ENCODE measurements at regions not wholly inside any gene's neighbourhood (a gene's known extent, or its start where the extent isn't known, plus 50 kb on each side); places are given as distances from the start of the nearest gene placed in this dataset.
"Not testable (repeated sequence)": the region's sequence is repeated elsewhere in the genome, so short reads cannot be mapped to it uniquely, and the experiment has no call there.

DNA sequence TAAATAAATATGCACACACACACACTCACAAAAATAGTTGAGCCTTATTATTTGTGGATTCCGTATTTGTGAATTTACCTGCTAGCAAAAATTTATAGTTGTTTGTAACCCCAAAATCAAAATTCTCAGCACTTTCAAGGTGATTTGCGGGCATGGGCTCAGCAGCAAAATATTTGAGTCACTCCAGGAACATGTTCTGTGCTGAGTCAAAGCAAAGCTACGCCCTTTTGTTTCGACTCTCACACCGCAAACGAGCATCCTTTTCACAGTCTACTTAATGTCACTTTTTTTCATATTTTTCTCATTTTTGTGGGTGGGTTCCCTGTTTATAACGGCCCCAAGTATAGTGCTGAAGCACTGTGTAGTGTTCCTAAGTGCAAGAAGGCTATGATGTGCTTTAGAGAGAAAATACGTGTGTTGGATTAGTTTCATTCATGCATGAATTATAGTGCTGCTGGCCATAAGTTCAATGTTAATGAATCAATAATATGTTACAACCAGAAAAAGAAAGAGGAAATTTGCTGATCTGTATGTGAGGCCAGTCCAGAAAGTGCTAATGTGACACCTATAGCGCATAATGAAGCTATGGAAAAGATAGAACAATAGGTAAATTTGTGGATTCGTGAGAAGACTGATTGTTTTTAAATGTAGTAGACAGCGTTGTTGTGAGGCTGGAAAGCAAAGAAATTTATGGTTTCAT lies 723.2 kb upstream of the AGA start:
- no peak for DNase-seq (ENCODE audit: low spot score)

GRCh38 chr4:178165951-178166308 lies 723.7 kb upstream of the AGA start:
- no peak for DNase-seq (ENCODE audit: low spot score)

- DNase-seq (ENCODE audit: low spot score) = no peak
These were observed 731.5 kb upstream of the AGA start for GRCh38 chr4:178173771-178174170.

- DNase-seq (ENCODE audit: low spot score) = no peak
These were observed 732.5 kb upstream of the AGA start for GRCh38 chr4:178174756-178175155.

- no peak for DNase-seq (ENCODE audit: low spot score)
These were observed 743.3 kb upstream of the AGA start for GRCh38 chr4:178185517-178185916.

GRCh38 chr4:178192611-178193010 lies 750.4 kb upstream of the AGA start:
- no peak for DNase-seq (ENCODE audit: low spot score)

DNA sequence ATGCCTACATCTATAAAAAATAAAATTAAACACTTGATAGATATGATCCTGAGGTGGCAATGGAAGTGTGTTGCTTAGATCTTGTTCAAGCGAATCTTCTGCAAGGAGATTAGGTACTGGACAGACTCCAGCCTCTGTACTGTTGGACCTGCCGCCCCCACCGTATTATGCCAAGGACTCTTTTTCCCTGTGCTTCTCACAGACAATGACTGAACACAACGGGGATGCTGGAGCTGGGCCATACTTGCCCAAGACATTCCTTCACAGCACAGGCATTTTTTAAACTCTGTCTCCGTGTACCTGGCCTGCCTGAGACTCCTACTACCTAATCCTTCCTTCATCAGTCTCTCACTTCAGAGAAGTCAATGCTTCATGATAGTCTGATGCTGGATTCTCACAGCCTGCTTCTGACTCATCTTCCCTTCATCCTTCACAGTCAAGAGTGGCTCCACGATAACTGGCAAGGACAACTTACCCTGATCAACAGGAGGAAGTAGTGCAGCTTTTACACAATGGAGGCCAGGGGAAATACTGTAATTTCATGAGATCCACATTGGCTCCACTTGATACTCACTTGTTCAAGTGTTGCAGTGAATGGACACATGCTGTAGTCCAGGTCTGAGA lies 754.6 kb upstream of the AGA start:
- no peak for DNase-seq (ENCODE audit: low spot score)

DNA sequence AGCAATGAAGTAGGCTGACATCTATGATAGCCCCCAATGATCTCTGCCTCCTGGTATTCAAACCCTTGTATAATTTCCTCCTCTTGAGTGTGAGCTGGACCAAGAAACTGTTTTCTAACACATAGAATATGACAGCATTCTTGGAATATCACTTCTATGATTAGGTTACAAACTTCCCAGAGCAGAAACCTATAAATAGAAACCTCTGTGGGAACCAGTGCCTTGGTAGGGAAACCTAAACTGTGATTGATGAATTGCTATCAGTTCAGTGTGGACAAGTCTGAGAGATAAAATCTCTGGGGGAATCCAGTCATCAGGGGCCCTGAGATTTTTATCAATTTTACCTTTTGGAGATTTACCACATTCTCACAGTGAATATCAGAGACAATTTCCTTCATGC lies 756.5 kb upstream of the AGA start:
- DNase-seq (ENCODE audit: low spot score) = no peak

DNA sequence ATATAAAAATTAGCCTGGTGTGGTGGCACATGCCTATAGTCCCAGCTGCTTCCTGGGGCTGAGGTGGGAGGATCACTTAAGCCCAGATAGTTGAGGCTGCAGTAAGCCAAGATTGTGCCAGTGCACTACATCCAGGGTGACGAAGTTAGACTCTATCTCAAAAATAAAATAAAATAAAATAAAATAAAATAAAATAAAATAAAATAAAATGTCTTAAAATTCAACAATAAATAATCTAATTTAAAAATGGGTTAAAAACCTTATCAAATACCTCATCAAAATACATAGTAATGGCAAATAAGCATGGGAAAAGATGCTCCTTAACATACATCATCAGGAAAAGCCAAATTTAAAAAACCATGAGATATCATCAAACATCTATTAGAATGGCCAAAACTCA lies 760.2 kb upstream of the AGA start:
- DNase-seq (ENCODE audit: low spot score) = no peak

DNA sequence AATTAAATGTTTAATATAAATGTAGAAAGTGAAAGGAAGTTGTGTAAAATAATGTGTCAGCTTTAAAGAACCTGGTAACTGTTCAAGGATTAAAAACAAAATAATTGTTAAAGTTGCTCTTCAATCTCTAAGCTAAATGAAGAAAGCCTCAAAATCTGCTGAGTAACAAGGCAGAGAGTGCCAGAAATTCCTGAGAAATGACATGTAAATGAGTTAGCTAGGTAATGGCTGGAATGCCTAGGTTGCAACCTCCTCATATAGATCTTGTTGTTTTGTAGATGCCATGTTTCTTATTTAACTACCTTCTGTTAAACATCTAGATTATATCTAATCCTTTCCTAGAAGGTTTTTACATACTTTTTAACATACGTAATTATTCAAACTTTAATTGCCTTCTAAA lies 763.6 kb upstream of the AGA start:
- DNase-seq (ENCODE audit: low spot score) = no peak

- no peak for DNase-seq (ENCODE audit: low spot score)
These were observed 773.1 kb upstream of the AGA start for GRCh38 chr4:178215309-178215708.

GRCh38 chr4:178215763-178216162 lies 773.5 kb upstream of the AGA start:
- no peak for DNase-seq (ENCODE audit: low spot score)

GRCh38 chr4:178226421-178226820 lies 784.2 kb upstream of the AGA start:
- not testable (repeated sequence) for DNase-seq (ENCODE audit: low spot score)

DNA sequence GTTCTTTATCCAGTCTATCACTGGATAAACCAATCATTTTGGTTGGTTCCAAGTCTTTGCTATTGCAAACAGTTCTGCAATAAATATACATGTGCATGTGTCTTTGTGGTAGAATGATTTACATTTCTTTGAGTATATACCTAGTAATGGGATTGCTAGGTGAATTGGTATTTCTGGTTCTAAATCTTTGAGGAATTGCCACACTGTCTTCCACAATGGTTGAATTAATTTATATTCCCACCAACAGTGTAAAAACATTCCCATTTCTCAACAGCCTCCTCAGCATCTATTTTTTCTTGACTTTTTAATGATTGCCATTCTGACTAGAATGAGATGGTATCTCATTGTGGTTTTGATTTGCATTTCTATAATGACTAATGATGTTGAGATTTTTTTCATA lies 791.7 kb upstream of the AGA start:
- DNase-seq (ENCODE audit: low spot score) = no peak

GRCh38 chr4:178240891-178241290 lies 798.7 kb upstream of the AGA start:
- no peak for DNase-seq (ENCODE audit: low spot score)

GRCh38 chr4:178241601-178242118 lies 799.4 kb upstream of the AGA start:
- no peak for DNase-seq (ENCODE audit: low spot score)

GRCh38 chr4:178242655-178243054 lies 800.4 kb upstream of the AGA start:
- DNase-seq (ENCODE audit: low spot score) = no peak

- no peak for DNase-seq (ENCODE audit: low spot score)
These were observed 802.5 kb upstream of the AGA start for GRCh38 chr4:178244785-178245184.

GRCh38 chr4:178255172-178255571 lies 812.9 kb upstream of the AGA start:
- DNase-seq (ENCODE audit: low spot score) = no peak

DNA sequence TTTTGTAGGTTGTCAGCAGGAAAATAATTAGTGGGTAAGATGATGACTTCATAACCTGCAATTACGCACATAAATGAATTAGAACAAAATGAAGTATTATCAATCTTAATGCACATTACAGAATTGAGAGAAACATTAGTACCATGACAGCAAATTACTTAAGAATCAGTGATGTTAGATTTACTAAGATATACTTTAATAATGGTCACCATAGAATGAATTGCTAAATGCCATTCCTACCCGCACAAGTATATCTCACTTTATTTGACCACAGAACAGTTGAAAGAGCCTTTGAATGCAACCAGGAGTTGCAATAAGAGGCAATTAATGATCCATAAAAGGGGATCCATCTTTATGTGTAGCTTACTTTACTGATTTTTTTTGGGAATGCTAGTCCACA lies 816.4 kb upstream of the AGA start:
- no peak for DNase-seq (ENCODE audit: low spot score)

- DNase-seq (ENCODE audit: low spot score) = no peak
These were observed 817.3 kb upstream of the AGA start for GRCh38 chr4:178259566-178259965.

GRCh38 chr4:178264001-178264400 lies 821.8 kb upstream of the AGA start:
- DNase-seq (ENCODE audit: low spot score) = no peak

- no peak for DNase-seq (ENCODE audit: low spot score)
These were observed 829.1 kb upstream of the AGA start for GRCh38 chr4:178271386-178271785.

- DNase-seq (ENCODE audit: low spot score) = no peak
These were observed 830.9 kb upstream of the AGA start for GRCh38 chr4:178273168-178273567.
